HepG2 (cell line): ENCODE measurements at regions not wholly inside any gene's neighbourhood (a gene's known extent, or its start where the extent isn't known, plus 50 kb on each side); places are given as distances from the start of the nearest gene placed in this dataset.

Source experiments
- ATAC-seq: fragments of 200-7000 bp; cut with Tn5 transposase; 3 replicates; pipeline ENCODE4 v1.9.1; 2020; ENCODE audit warnings: mild to moderate bottlenecking, moderate library complexity
- BruUV-seq: library from RNA; stranded (reverse); fragments of 400-500 nt; replicated peaks from 2 replicates; lab custom pipeline; 2021; lab: Mats Ljungman, UMichigan
- CTCF ChIA-PET: fragments of 300-600 bp; formaldehyde crosslinking; extraction: SDS; loops from one replicate; lab custom pipeline; 2021; ENCODE audit warnings: low total read pairs, inconsistent platforms, low intra/inter-chr PET ratio; lab: Yijun Ruan, JAX
- POLR2A ChIA-PET: fragments of 350-600 bp; sonication (Branson Sonifier 250); formaldehyde crosslinking; loops from one replicate; lab custom pipeline; 2020; ENCODE audit warnings: antibody characterized with exemption, inconsistent platforms; lab: Yijun Ruan, JAX
- DNase-seq: peaks from one replicate; pipeline ENCODE4 v3.0.0-alpha.2; 2015; ENCODE audit warnings: low spot score
- FAIRE-seq: peaks from 3 replicates; lab custom pipeline; 2011; peaks lifted over from hg19 to GRCh38; lab: Jason Lieb, UNC
- H2AFZ ChIP-seq: one replicate; pipeline ENCODE4 v1.6.1; 2011; ENCODE audit warnings: low read length, inconsistent platforms
- H3K27ac ChIP-seq: fragments of 300-600 bp; 3 replicates; pipeline ENCODE4 v1.8.0; 2011; ENCODE audit warnings: mixed run types, mild to moderate bottlenecking, mixed read lengths, low read length, inconsistent platforms; ENCODE audit not compliant: insufficient read depth; ENCODE audit errors: extremely low read length
- H3K27me3 ChIP-seq, 2 experiments: fragments of 200-600 bp in 1 of 2; 2 replicates in 1 of 2; 3 replicates in 1 of 2; pipeline versions ENCODE4 v1.6.0 to v1.8.0; 2011; ENCODE audit warnings: low read length in 2 of 2, mild to moderate bottlenecking in 2 of 2, moderate library complexity in 2 of 2, inconsistent platforms in 1 of 2; ENCODE audit not compliant: insufficient read depth in 2 of 2, control insufficient read depth in 1 of 2
- H3K36me3 ChIP-seq, 2 experiments: fragments of 200-600 bp in 1 of 2; replicated peaks in 1 of 2; 2 replicates in 1 of 2; 3 replicates in 1 of 2; pipeline versions ENCODE4 v1.5.1 to v1.8.0; 2011; ENCODE audit warnings: low read length in 2 of 2, inconsistent platforms in 1 of 2; ENCODE audit not compliant: insufficient read depth in 2 of 2, control insufficient read depth in 1 of 2
- H3K4me1 ChIP-seq: 2 replicates; pipeline ENCODE4 v1.5.1; 2012; ENCODE audit warnings: low read length, inconsistent platforms; ENCODE audit not compliant: insufficient read depth
- H3K4me2 ChIP-seq: 2 replicates; pipeline ENCODE4 v1.6.0; 2011; ENCODE audit warnings: low read depth, low read length, inconsistent platforms
- H3K4me3 ChIP-seq, 3 experiments: fragments of 200-600 bp in 1 of 3; sonication (generic), shearing (Covaris generic) in 1 of 3; replicated peaks in 1 of 3; 2 replicates each; pipeline ENCODE4 v1.5.1; 2011 to 2016; ENCODE audit warnings: low read length in 3 of 3, inconsistent platforms in 2 of 3, low read depth in 2 of 3, mild to moderate bottlenecking in 2 of 3, control low read depth in 1 of 3, mixed read lengths in 1 of 3; ENCODE audit not compliant: insufficient read depth in 1 of 3
- H3K79me2 ChIP-seq: one replicate; pipeline ENCODE4 v1.6.1; 2011; ENCODE audit warnings: low read length, inconsistent platforms; ENCODE audit not compliant: insufficient read depth
- H3K9ac ChIP-seq: 2 replicates; pipeline ENCODE4 v1.6.0; 2011; ENCODE audit warnings: mild to moderate bottlenecking, low read depth, low read length, inconsistent platforms; ENCODE audit not compliant: insufficient read depth
- H3K9me3 ChIP-seq: 2 replicates; pipeline ENCODE4 v1.5.1; 2012; ENCODE audit warnings: mild to moderate bottlenecking, low read length
- H4K20me1 ChIP-seq: 2 replicates; pipeline ENCODE4 v1.6.0; 2011; ENCODE audit warnings: inconsistent platforms, mild to moderate bottlenecking, low read length, moderate library complexity; ENCODE audit not compliant: insufficient read depth
- DR1 ChIP-seq: sonication (generic); formaldehyde crosslinking; IDR thresholded peaks from 2 replicates; pipeline ENCODE4 v1.8.0; 2021; ENCODE audit warnings: mild to moderate bottlenecking, missing genetic modification reagents, inconsistent platforms
- E2F5 ChIP-seq: sonication (generic); formaldehyde crosslinking; conservative IDR thresholded peaks from 2 replicates; pipeline ENCODE4 v1.4.0; 2020; ENCODE audit warnings: missing genetic modification reagents
- HOMEZ ChIP-seq: IDR thresholded peaks from 2 replicates; pipeline ENCODE4 v1.6.1; 2016; ENCODE audit warnings: low read depth
- JUNB ChIP-seq: sonication (generic); formaldehyde crosslinking; IDR thresholded peaks from 2 replicates; pipeline ENCODE4 v1.8.0; 2022; ENCODE audit warnings: missing genetic modification reagents, mild to moderate bottlenecking, borderline replicate concordance
- MXD1 ChIP-seq: sonication (generic); formaldehyde crosslinking; IDR thresholded peaks from 2 replicates; pipeline ENCODE4 v1.4.0; 2020; ENCODE audit warnings: mild to moderate bottlenecking, missing genetic modification reagents
- ZFP82 ChIP-seq: sonication (generic); formaldehyde crosslinking; IDR thresholded peaks from 2 replicates; pipeline ENCODE4 v1.5.1; 2020; ENCODE audit warnings: mild to moderate bottlenecking, missing genetic modification reagents, borderline replicate concordance
- ZNF34 ChIP-seq: sonication (generic); formaldehyde crosslinking; IDR thresholded peaks from 2 replicates; pipeline ENCODE4 v1.4.0; 2020; ENCODE audit warnings: mild to moderate bottlenecking, missing genetic modification reagents, borderline replicate concordance
- WGBS: methylation state at CpG from one replicate; pipeline ENCODE4 v1.1.6; 2017; ENCODE audit warnings: low lambda C conversion rate; 5-methylcytosine and 5-hydroxymethylcytosine counted together
- in situ Hi-C: cut with HindIII; loops from 2 replicates; pipeline ENCODE4 v1.10.0; 2017; ENCODE audit warnings: low pct_unique_long_range_greater_than_20kb; ENCODE audit not compliant: extremely low pct_ligation_motif_present
- intact Hi-C: fragments of 100-400 bp; cut with micrococcal nuclease; formaldehyde crosslinking; loops from one replicate; pipeline ENCODE4 v1.10.0; 2022; ENCODE audit not compliant: unreplicated experiment

- no peak for ATAC-seq
- CTCF ChIA-PET: no interaction called here
- BruUV-seq: no TSS peak
- WGBS: 97% methylated on average over 5 of the region's 5 CpGs
- peaks cover 13% of the 10 kb centered on the region for H3K4me1 ChIP-seq
- TF ChIP-seq E2F5: no peak
- TF ChIP-seq, all 625 proteins: peak for 0
- no peaks in the 10 kb centered on the region for H3K27me3 ChIP-seq
- no peaks in the 10 kb centered on the region for H3K36me3 ChIP-seq
- DNase-seq: no peak
- FAIRE-seq: no peak
- H3K27ac ChIP-seq: no peak overlapping the region
- H3K4me2 ChIP-seq: no peak overlapping the region
- H2AFZ ChIP-seq: no peak overlapping the region
- no peak overlapping the region for H3K9ac ChIP-seq
- POLR2A ChIA-PET: no interaction called here
- intact Hi-C loops (no loop called here), in situ Hi-C loops (no loop called here)
- H3K79me2 ChIP-seq: no peaks in the 10 kb centered on the region
- H3K4me3 ChIP-seq: no peak overlapping the region
- no peaks in the 10 kb centered on the region for H4K20me1 ChIP-seq
- H3K9me3 ChIP-seq: no peaks in the 10 kb centered on the region
Measured at GRCh38 chr3:72160351-72160750, 375.4 kb upstream of the PROK2 start.

GRCh38 chr3:72159487-72159886, 374.5 kb upstream of the PROK2 start:
- intact Hi-C loops (no loop called here), in situ Hi-C loops (no loop called here)
- H3K9ac ChIP-seq: no peak overlapping the region
- no peaks in the 10 kb centered on the region for H3K36me3 ChIP-seq
- no peaks in the 10 kb centered on the region for H4K20me1 ChIP-seq
- no TSS peak for BruUV-seq
- no peak overlapping the region for H3K4me2 ChIP-seq
- no peaks in the 10 kb centered on the region for H3K79me2 ChIP-seq
- ATAC-seq: no peak
- no peak overlapping the region for H2AFZ ChIP-seq
- H3K4me1 ChIP-seq: peaks cover 22% of the 10 kb centered on the region
- POLR2A ChIA-PET: interaction anchor here (1.0 kb wide), 1 partner anchor 8 kb away, joined by 3 read pairs; no protein-coding TSS in a partner anchor
- no peaks in the 10 kb centered on the region for H3K27me3 ChIP-seq
- no peak for FAIRE-seq
- H3K9me3 ChIP-seq: no peaks in the 10 kb centered on the region
- TF ChIP-seq JUNB (CRISPR knock-in tag) (no peak), HOMEZ (CRISPR knock-in tag) (no peak), ZFP82 (CRISPR knock-in tag) (no peak), ZNF34 (CRISPR knock-in tag) (no peak), MXD1 (no peak), DR1 (CRISPR knock-in tag) (no peak)
- H3K27ac ChIP-seq: no peak overlapping the region
- WGBS: 90% methylated on average over 2 of the region's 2 CpGs
- DNase-seq: no peak
- no peak overlapping the region for H3K4me3 ChIP-seq
- CTCF ChIA-PET: no interaction called here
